Neural cell (in vitro differentiated cells): ENCODE measurements at regions not wholly inside any gene's neighbourhood (a gene's known extent, or its start where the extent isn't known, plus 50 kb on each side); places are given as distances from the start of the nearest gene placed in this dataset.

Source experiments
- H2AFZ ChIP-seq: fragments of 200-600, 300-800 bp; sonication (generic), shearing (Covaris generic); 2 replicates; pipeline ENCODE4 v1.6.0; 2014; ENCODE audit warnings: low read depth, mild to moderate bottlenecking, antibody characterized with exemption, low read length, moderate library complexity
- H3F3A ChIP-seq: fragments of 200-600 bp; shearing (Covaris generic); 2 replicates; pipeline ENCODE4 v1.6.1; 2016; ENCODE audit warnings: mild to moderate bottlenecking, moderate library complexity, mixed read lengths, antibody characterized with exemption, low read length; ENCODE audit not compliant: insufficient read depth, poor library complexity, severe bottlenecking
- H3K27ac ChIP-seq: fragments of 200-600, 300-800 bp; sonication (generic), shearing (Covaris generic); 2 replicates; pipeline ENCODE4 v1.5.1; 2014; ENCODE audit warnings: mild to moderate bottlenecking, low read length, moderate library complexity
- H3K27me3 ChIP-seq: fragments of 300-800, 200-600 bp; sonication (generic), shearing (Covaris generic); 2 replicates; pipeline ENCODE4 v1.6.0; 2014; ENCODE audit warnings: mild to moderate bottlenecking, low read depth, low read length, moderate library complexity; ENCODE audit not compliant: insufficient read depth
- H3K36me3 ChIP-seq: fragments of 300-800, 200-600 bp; sonication (generic), shearing (Covaris generic); 2 replicates; pipeline ENCODE4 v1.5.1; 2014; ENCODE audit warnings: mild to moderate bottlenecking, antibody characterized with exemption, low read length, moderate library complexity; ENCODE audit not compliant: insufficient read depth
- H3K4me2 ChIP-seq: fragments of 300-800, 200-600 bp; sonication (generic), shearing (Covaris generic); 2 replicates; pipeline ENCODE4 v1.6.0; 2014; ENCODE audit warnings: mild to moderate bottlenecking, low read length
- H3K4me3 ChIP-seq: fragments of 300-800, 200-600 bp; sonication (generic), shearing (Covaris generic); 2 replicates; pipeline ENCODE4 v1.5.1; 2014; ENCODE audit warnings: mild to moderate bottlenecking, low read length, moderate library complexity
- H3K79me2 ChIP-seq: fragments of 200-600 bp; shearing (Covaris generic); replicated peaks from 2 replicates; pipeline ENCODE4 v1.6.0; 2014; ENCODE audit warnings: mild to moderate bottlenecking, low read length, moderate library complexity; ENCODE audit not compliant: insufficient read depth
- H3K9ac ChIP-seq: fragments of 300-800, 200-600 bp; sonication (generic), shearing (Covaris generic); 2 replicates; pipeline ENCODE4 v1.6.1; 2016; ENCODE audit warnings: mild to moderate bottlenecking, low read length, mixed read lengths
- H3K9me2 ChIP-seq: fragments of 200-600 bp; shearing (Covaris generic); 2 replicates; pipeline ENCODE4 v1.6.1; 2016; ENCODE audit warnings: mild to moderate bottlenecking, low read length, mixed read lengths; ENCODE audit not compliant: insufficient read depth
- H3K9me3 ChIP-seq: fragments of 200-600, 300-800 bp; sonication (generic), shearing (Covaris generic); 2 replicates; pipeline ENCODE4 v1.6.1; 2016; ENCODE audit warnings: mild to moderate bottlenecking, mixed run types, low read length, moderate library complexity, mixed read lengths
- H4K20me1 ChIP-seq: fragments of 200-600 bp; shearing (Covaris generic); 2 replicates; pipeline ENCODE4 v1.6.1; 2016; ENCODE audit warnings: mild to moderate bottlenecking, mixed run types; ENCODE audit not compliant: insufficient read depth
- CTCF ChIP-seq: fragments of 450-650 bp; IDR thresholded peaks from 2 replicates; pipeline ENCODE4 v1.5.1; 2014; ENCODE audit warnings: antibody characterized with exemption, mild to moderate bottlenecking, moderate library complexity; ENCODE audit not compliant: poor library complexity, severe bottlenecking
- EP300 ChIP-seq: fragments of 450-650 bp; conservative IDR thresholded peaks from 2 replicates; pipeline ENCODE4 v1.6.1; 2014; ENCODE audit warnings: antibody characterized with exemption, mild to moderate bottlenecking, moderate library complexity; ENCODE audit not compliant: poor library complexity, severe bottlenecking
- EZH2 ChIP-seq: fragments of 200-600, 300-800 bp; shearing (Covaris generic), sonication (generic); IDR thresholded peaks from 2 replicates; pipeline ENCODE4 v1.6.1; 2014; ENCODE audit warnings: antibody characterized with exemption, low read length, borderline replicate concordance, mild to moderate bottlenecking; ENCODE audit not compliant: insufficient read depth, poor library complexity, severe bottlenecking
- MXI1 ChIP-seq: fragments of 450-650 bp; conservative IDR thresholded peaks from 2 replicates; pipeline ENCODE4 v1.6.1; 2014; ENCODE audit warnings: antibody characterized with exemption, mild to moderate bottlenecking; ENCODE audit not compliant: poor library complexity, severe bottlenecking
- POLR2AphosphoS5 ChIP-seq: IDR thresholded peaks from 2 replicates; pipeline ENCODE4 v1.6.1; 2012
- RAD21 ChIP-seq: fragments of 450-650 bp; conservative IDR thresholded peaks from 2 replicates; pipeline ENCODE4 v1.6.1; 2014; ENCODE audit warnings: antibody characterized with exemption, mild to moderate bottlenecking, moderate library complexity
- REST ChIP-seq: IDR thresholded peaks from 2 replicates; pipeline ENCODE4 v1.6.1; 2012; ENCODE audit warnings: borderline replicate concordance
- SMC3 ChIP-seq: fragments of 450-650 bp; conservative IDR thresholded peaks from 2 replicates; pipeline ENCODE4 v1.6.1; 2014; ENCODE audit warnings: antibody characterized with exemption, mild to moderate bottlenecking, moderate library complexity; ENCODE audit not compliant: poor library complexity
- TAF1 ChIP-seq: IDR thresholded peaks from 2 replicates; pipeline ENCODE4 v1.6.1; 2012; ENCODE audit warnings: low read depth

DNA sequence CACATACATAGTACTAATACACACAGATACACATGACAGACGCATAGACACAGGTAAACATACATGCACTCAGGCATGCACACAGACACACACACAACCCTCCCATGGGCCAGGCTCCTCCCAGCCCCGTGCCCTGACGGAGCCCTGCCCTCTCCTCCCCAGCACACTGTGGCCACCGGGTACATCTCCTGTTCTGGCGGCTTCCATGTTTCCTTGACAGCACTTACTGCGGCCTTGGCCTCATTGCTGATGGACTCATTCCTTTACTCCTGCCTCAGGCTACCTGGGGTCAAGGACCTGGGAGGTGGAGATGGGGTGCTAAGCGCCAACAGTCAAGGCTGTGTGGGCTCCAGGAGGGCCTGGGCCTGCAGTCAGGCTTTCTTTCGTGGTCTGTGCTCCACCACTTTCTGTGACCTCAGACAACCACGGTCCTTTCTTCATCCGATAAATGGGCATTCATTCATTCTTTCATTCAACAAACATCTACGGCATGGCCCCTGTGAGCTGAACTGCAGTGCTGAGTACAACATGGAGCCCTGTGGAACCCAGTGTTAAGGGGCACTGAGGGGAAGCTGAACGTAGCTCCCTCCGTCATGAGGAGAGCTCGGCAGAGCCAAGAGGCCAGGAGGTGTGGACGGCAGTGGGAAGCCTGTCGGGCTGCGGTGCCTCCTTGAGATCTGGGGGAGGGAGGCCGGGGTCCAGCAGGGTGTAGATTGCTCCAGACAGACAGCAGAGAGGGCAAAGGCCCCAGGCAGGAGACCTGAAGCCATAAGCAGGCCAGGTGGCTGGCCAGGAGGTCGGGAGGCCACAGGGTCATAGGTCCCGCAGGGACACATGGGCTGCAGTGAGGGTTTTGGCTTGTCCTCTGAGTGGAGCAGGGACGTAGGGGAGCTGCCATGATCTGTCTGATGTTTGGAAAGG, 190.4 kb upstream of the HDAC4 start:
- TF ChIP-seq REST (no peak), CTCF (no peak), EZH2 (no peak)
- H3K27ac ChIP-seq: no peak overlapping the region

DNA sequence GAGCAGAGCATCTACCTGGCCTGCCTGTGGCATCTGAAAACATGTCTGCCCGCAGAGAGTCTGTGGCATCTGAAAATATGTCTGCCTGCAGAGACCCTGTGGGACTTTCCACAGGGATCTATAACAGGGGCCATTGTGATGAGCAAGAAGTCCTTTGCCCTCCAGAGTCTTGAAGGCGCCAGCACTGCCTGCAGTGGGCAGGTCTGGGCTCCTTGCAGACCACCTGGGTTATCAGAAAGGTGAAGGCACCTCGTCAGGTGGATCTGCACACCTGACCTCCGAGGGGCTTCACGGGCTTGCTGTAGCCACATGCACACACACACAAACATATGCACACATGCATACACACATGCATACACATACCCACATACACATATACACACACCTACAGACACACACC, 189.5 kb upstream of the HDAC4 start:
- no peak overlapping the region for H3K27ac ChIP-seq
- TF ChIP-seq EP300 (no peak), CTCF (no peak), TAF1 (no peak), RAD21 (no peak), MXI1 (no peak), POLR2AphosphoS5 (no peak), SMC3 (no peak), REST (no peak), EZH2 (no peak)
- no peaks in the 10 kb centered on the region for H3K9me2 ChIP-seq
- no peaks in the 10 kb centered on the region for H4K20me1 ChIP-seq
- no peaks in the 10 kb centered on the region for H3K36me3 ChIP-seq
- no peaks in the 10 kb centered on the region for H3K79me2 ChIP-seq
- H3K4me3 ChIP-seq: no peak overlapping the region
- no peak overlapping the region for H3K4me2 ChIP-seq
- no peak overlapping the region for H3K9ac ChIP-seq
- no peaks in the 10 kb centered on the region for H3K9me3 ChIP-seq
- H2AFZ ChIP-seq: no peak overlapping the region
- H3K27me3 ChIP-seq: no peaks in the 10 kb centered on the region
- H3F3A ChIP-seq: no peaks in the 10 kb centered on the region

More for the DNA sequence above, 190.4 kb upstream of the HDAC4 start:
- Histone ChIP-seq H3K79me2 (no peaks in the 10 kb centered on the region), H3K9ac (no peak overlapping the region), H2AFZ (no peak overlapping the region), H3F3A (no peaks in the 10 kb centered on the region), H3K4me3 (no peak overlapping the region), H3K27me3 (no peaks in the 10 kb centered on the region), H4K20me1 (no peaks in the 10 kb centered on the region), H3K9me2 (no peaks in the 10 kb centered on the region), H3K4me2 (no peak overlapping the region), H3K9me3 (no peaks in the 10 kb centered on the region), H3K36me3 (no peaks in the 10 kb centered on the region)
